Vagina (tissue), 2 donors: ENCODE measurements at regions not wholly inside any gene's neighbourhood (a gene's known extent, or its start where the extent isn't known, plus 50 kb on each side); places are given as distances from the start of the nearest gene placed in this dataset.

Source experiments
- CTCF ChIP-seq, 3 experiments: fragments of 450-650 bp in 2 of 3; fragments of 200-600 bp in 1 of 3; sonication (generic) in 1 of 3; IDR thresholded peaks; one replicate each; pipeline ENCODE4 v1.5.1; 2017 to 2019; ENCODE audit warnings: antibody characterized with exemption in 3 of 3, mild to moderate bottlenecking in 2 of 3, moderate library complexity in 2 of 3
- POLR2A ChIP-seq, 2 donors: fragments of 450-650 bp; IDR thresholded peaks; one replicate each; pipeline ENCODE4 v1.6.1; 2017; ENCODE audit warnings: antibody characterized with exemption in 2 of 2, mild to moderate bottlenecking in 2 of 2, moderate library complexity in 2 of 2
- POLR2AphosphoS5 ChIP-seq, 2 donors: sonication (generic); formaldehyde crosslinking; IDR thresholded peaks; one replicate each; pipeline ENCODE4 v1.9.0; 2017; ENCODE audit warnings: antibody characterized with exemption in 2 of 2, mild to moderate bottlenecking in 2 of 2, low read depth in 1 of 2; ENCODE audit not compliant: insufficient read depth in 1 of 2

- TF ChIP-seq CTCF (IDR thresholded peaks at IDR 0.05) (no peak), POLR2A (IDR thresholded peaks at IDR 0.05) (no peak), POLR2AphosphoS5 (IDR thresholded peaks at IDR 0.05; ENCODE audit: insufficient read depth in 1 of 2, low read depth in 1 of 2) (no peak)
These were observed 261.1 kb downstream of the HDGFL1 start for GRCh38 chr6:22830463-22830862.
